HL-60 (cell line): ENCODE measurements at regions not wholly inside any gene's neighbourhood (a gene's known extent, or its start where the extent isn't known, plus 50 kb on each side); places are given as distances from the start of the nearest gene placed in this dataset.

Experiments used
- DNase-seq, 2 experiments: peaks; one replicate each; pipeline ENCODE4 v3.0.0-alpha.2; 2010 to 2020; ENCODE audit warnings: low read depth in 1 of 2, low spot score in 1 of 2
- H3K27ac ChIP-seq: fragments of 250-450 bp; sonication (Bioruptor Pico); replicated peaks from 2 replicates; pipeline ENCODE4 v1.5.1; 2020; ENCODE audit warnings: mild to moderate bottlenecking, moderate library complexity
- H3K27me3 ChIP-seq: fragments of 250-450 bp; sonication (Bioruptor Pico); 2 replicates; pipeline ENCODE4 v1.5.1; 2021; ENCODE audit warnings: mild to moderate bottlenecking, moderate library complexity; ENCODE audit not compliant: insufficient read depth, poor library complexity, severe bottlenecking
- H3K4me3 ChIP-seq: replicated peaks from 2 replicates; pipeline ENCODE4 v1.5.1; 2011; ENCODE audit warnings: mild to moderate bottlenecking, control low read depth, low read length; ENCODE audit not compliant: insufficient read depth
- CTCF ChIP-seq: IDR thresholded peaks from one replicate; pipeline ENCODE4 v1.5.1; 2011; ENCODE audit warnings: low read length, control low read depth, inconsistent platforms; ENCODE audit not compliant: insufficient read depth
- GABPA ChIP-seq: IDR thresholded peaks from 2 replicates; pipeline ENCODE4 v1.6.1; 2012; ENCODE audit warnings: low read depth
- POLR2AphosphoS5 ChIP-seq: IDR thresholded peaks from 2 replicates; pipeline ENCODE4 v1.6.1; 2012; ENCODE audit warnings: low read depth
- REST ChIP-seq: IDR thresholded peaks from 2 replicates; pipeline ENCODE4 v1.6.1; 2012; ENCODE audit warnings: low read depth; ENCODE audit not compliant: insufficient replicate concordance
- SPI1 ChIP-seq: IDR thresholded peaks from 2 replicates; pipeline ENCODE4 v1.6.1; 2012; ENCODE audit warnings: low read depth, mild to moderate bottlenecking, borderline replicate concordance

DNA sequence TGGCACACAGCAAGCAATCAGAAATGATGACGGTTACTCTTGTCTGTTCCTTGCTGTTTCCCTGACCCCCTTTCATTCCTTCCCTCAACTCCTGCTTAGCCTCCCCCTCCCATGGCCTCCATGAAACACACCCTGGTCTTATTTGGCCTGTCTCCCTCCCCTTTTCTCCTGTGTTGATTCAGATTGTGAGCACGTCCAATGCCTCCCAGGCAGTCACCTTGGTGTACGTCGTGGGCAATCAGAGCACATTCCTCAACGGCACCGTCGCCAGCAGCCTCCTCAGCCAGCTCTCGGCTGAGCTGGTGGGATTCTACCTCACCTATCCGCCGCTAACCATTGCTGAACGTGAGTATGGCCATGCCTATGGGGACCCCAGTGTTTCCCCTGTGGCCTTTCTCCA is 141.1 kb downstream of the C11orf91 start:
- no peak overlapping the region for H3K27ac ChIP-seq
- TF ChIP-seq POLR2AphosphoS5, result no peak
- TF ChIP-seq REST, result no peak
- no peak for TF ChIP-seq CTCF
- TF ChIP-seq SPI1, result no peak
- H3K27me3 ChIP-seq, result no peaks in the 10 kb centered on the region
- DNase-seq, result no peak
- no peak overlapping the region for H3K4me3 ChIP-seq

- no peak overlapping the region for H3K4me3 ChIP-seq
- TF ChIP-seq SPI1, result no peak
- TF ChIP-seq POLR2AphosphoS5, result no peak
- TF ChIP-seq GABPA, result no peak
- H3K27me3 ChIP-seq, result no peaks in the 10 kb centered on the region
- DNase-seq, result no peak
- H3K27ac ChIP-seq, result no peak overlapping the region
These were observed 142.5 kb downstream of the C11orf91 start for GRCh38 chr11:33558097-33558496.

DNA sequence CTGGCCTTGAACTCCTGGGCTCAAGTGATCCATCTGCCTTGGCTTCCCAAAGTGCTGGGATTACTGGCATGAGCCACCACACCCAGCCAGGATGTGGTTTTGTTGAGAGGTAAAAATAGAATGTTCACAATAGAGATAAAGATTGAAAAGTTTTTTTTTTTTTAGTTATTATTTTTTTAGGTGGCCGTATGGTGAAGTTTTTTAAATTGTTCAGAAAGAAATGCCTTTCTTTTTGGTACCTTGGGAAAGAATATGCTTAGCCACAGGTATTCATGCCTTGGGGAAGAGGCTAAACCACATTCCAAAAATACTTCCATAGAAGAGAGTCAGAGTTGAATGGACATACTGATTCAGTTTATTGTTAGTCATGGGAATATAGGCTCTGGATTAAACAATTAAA is 143.4 kb downstream of the C11orf91 start:
- DNase-seq, result no peak
- no peak overlapping the region for H3K27ac ChIP-seq

More for the DNA sequence above, 143.4 kb downstream of the C11orf91 start:
- no peak overlapping the region for H3K4me3 ChIP-seq
- H3K27me3 ChIP-seq, result no peaks in the 10 kb centered on the region
- TF ChIP-seq POLR2AphosphoS5 (no peak), GABPA (no peak), SPI1 (no peak), CTCF (no peak), REST (no peak)
